Activated CD8-positive, alpha-beta T cell treated with anti-CD3 and anti-CD28 coated beads for 36 hours (primary cell): ENCODE measurements at regions not wholly inside any gene's neighbourhood (a gene's known extent, or its start where the extent isn't known, plus 50 kb on each side); places are given as distances from the start of the nearest gene placed in this dataset.

Experiments
- ATAC-seq: fragments of 200-7000 bp; cut with Tn5 transposase; one replicate; pipeline ENCODE4 v1.10.0; 2021; ENCODE audit warnings: mild to moderate bottlenecking, moderate library complexity
- CTCF ChIA-PET: fragments of 350-600 bp; sonication (Branson Sonifier 250); formaldehyde crosslinking; loops from one replicate; lab custom pipeline; 2021; ENCODE audit warnings: antibody characterized with exemption; lab: Charles Lee
- POLR2A ChIA-PET: fragments of 350-600 bp; sonication (Branson Sonifier 250); formaldehyde crosslinking; loops from one replicate; lab custom pipeline; 2021; ENCODE audit warnings: antibody characterized with exemption; lab: Charles Lee
- DNase-seq: peaks from one replicate; pipeline ENCODE4 v3.0.0-alpha.2; 2020
- H3K27ac Mint-ChIP-seq: one replicate; pipeline ENCODE4 v1.8.0; 2021; ENCODE audit warnings: mild to moderate bottlenecking, mixed read lengths
- H3K27me3 Mint-ChIP-seq: one replicate; pipeline ENCODE4 v1.8.0; 2021; ENCODE audit warnings: mixed read lengths
- H3K36me3 Mint-ChIP-seq: one replicate; pipeline ENCODE4 v1.8.0; 2021; ENCODE audit warnings: low read depth, mixed read lengths
- H3K4me1 Mint-ChIP-seq: one replicate; pipeline ENCODE4 v1.8.0; 2021; ENCODE audit warnings: low read depth, mixed read lengths
- H3K4me3 Mint-ChIP-seq: one replicate; pipeline ENCODE4 v1.8.0; 2021; ENCODE audit warnings: mild to moderate bottlenecking, moderate library complexity, mixed read lengths
- H3K9me3 Mint-ChIP-seq: one replicate; pipeline ENCODE4 v1.8.0; 2021; ENCODE audit warnings: mixed read lengths
- CTCF ChIP-seq: fragments of 200-600 bp; IDR thresholded peaks from one replicate; pipeline ENCODE4 v1.8.0; 2022; ENCODE audit warnings: antibody characterized with exemption, mild to moderate bottlenecking
- intact Hi-C: fragments of 100-400 bp; cut with micrococcal nuclease; formaldehyde crosslinking; loops from one replicate; pipeline ENCODE4 v1.10.0; 2022

DNA sequence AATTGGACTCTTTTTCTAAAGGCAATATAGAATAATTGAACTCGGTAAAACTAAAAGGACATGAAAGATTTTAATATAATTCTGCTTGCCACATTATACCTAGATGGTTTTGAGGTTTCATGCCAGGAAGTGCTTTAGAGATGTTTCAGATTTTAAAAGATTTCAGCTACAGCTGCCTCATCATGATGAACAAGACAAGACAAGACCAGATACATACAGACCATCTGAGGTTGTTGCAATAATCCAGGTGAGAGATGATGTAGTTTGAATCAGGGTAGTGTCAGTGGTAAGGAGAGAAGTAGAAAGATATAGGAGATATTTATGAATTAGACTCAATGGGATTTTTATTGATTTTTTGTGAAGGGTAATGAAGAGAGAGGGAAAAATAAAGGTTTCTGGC lies 374.3 kb upstream of the HSF2 start:
- Mint-ChIP-seq H3K27ac (no peak overlapping the region), H3K27me3 (peaks cover 3% of the 10 kb centered on the region), H3K36me3 (no peaks in the 10 kb centered on the region), H3K4me1 (peaks cover 4% of the 10 kb centered on the region), H3K4me3 (no peak overlapping the region), H3K9me3 (no peaks in the 10 kb centered on the region)
- no peak for DNase-seq
- no peak for ATAC-seq
- intact Hi-C loops, result no loop called here
- TF ChIP-seq CTCF, result no peak
- POLR2A ChIA-PET, result no interaction called here
- CTCF ChIA-PET, result no interaction called here

- peaks cover 4% of the 10 kb centered on the region for H3K4me1 Mint-ChIP-seq
- POLR2A ChIA-PET, result no interaction called here
- H3K9me3 Mint-ChIP-seq, result no peaks in the 10 kb centered on the region
- ATAC-seq (no peak), DNase-seq (no peak)
- CTCF ChIA-PET, result no interaction called here
- no peak overlapping the region for H3K4me3 Mint-ChIP-seq
- TF ChIP-seq CTCF, result no peak
- intact Hi-C loops, result no loop called here
- no peak overlapping the region for H3K27ac Mint-ChIP-seq
- no peaks in the 10 kb centered on the region for H3K36me3 Mint-ChIP-seq
- peaks cover 3% of the 10 kb centered on the region for H3K27me3 Mint-ChIP-seq
Measured at GRCh38 chr6:122026582-122027369, 372.7 kb upstream of the HSF2 start.

- no peaks in the 10 kb centered on the region for H3K9me3 Mint-ChIP-seq
- no peak overlapping the region for H3K27ac Mint-ChIP-seq
- intact Hi-C loops, result no loop called here
- ATAC-seq (no peak), DNase-seq (no peak)
- no peak overlapping the region for H3K4me3 Mint-ChIP-seq
- TF ChIP-seq CTCF, result no peak
- H3K27me3 Mint-ChIP-seq, result peaks cover 3% of the 10 kb centered on the region
- CTCF ChIA-PET, result no interaction called here
- no peaks in the 10 kb centered on the region for H3K36me3 Mint-ChIP-seq
- H3K4me1 Mint-ChIP-seq, result peaks cover 4% of the 10 kb centered on the region
- POLR2A ChIA-PET, result no interaction called here
Measured at GRCh38 chr6:122028933-122029522, 370.4 kb upstream of the HSF2 start.

DNA sequence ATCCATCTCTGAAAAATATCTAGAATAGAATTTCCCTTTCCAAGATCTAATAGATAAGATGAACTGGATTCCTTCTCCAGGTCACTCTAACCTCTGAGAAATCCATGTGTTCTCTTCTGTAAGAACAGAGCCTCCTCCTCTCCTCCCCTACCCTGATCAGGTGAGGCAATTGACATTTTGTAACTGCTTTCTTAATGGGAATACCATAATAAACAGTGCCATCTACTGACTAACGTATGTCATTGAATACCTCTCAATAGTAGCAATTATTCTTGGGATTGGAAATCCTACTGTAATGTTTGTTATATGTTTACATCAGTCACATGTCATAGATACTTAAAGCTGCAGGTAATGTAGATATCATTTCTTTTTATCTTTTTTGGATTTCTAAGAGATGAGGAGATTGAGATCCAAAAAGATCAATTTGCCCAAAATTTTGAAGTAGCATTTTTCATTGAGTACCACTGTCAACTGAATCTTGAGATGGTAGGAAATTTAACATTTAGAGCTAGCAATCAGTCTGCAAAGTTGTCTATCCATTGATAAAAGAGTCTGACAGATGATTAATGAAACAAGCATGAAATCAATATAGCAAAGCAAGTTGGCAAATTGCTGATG lies 365.8 kb upstream of the HSF2 start:
- intact Hi-C loops, result loop anchor here (10.0 kb wide), 2 partner anchors 599 to 979 kb away; partner anchors contain the start of gene GJA1
- Mint-ChIP-seq H3K27ac (no peak overlapping the region), H3K9me3 (no peaks in the 10 kb centered on the region), H3K4me3 (no peak overlapping the region), H3K36me3 (no peaks in the 10 kb centered on the region), H3K27me3 (peaks cover 1% of the 10 kb centered on the region), H3K4me1 (no peaks in the 10 kb centered on the region)
- peak; percentile 59 for TF ChIP-seq CTCF
- POLR2A ChIA-PET, result no interaction called here
- DNase-seq, result no peak
- ATAC-seq, result peak; percentile 74
- CTCF ChIA-PET, result interaction anchor here (0.7 to 1.2 kb wide), 5 partner anchors 14 to 976 kb away, joined by 3 to 5 read pairs (median 3); no protein-coding TSS in a partner anchor

- Mint-ChIP-seq H3K27me3 (peaks cover 2% of the 10 kb centered on the region), H3K4me3 (no peak overlapping the region)
Measured at GRCh38 chr6:122035173-122035572, 364.3 kb upstream of the HSF2 start.

More at GRCh38 chr6:122035173-122035572, 364.3 kb upstream of the HSF2 start:
- DNase-seq, result no peak
- Mint-ChIP-seq H3K4me1 (no peaks in the 10 kb centered on the region), H3K27ac (no peak overlapping the region), H3K9me3 (no peaks in the 10 kb centered on the region), H3K36me3 (no peaks in the 10 kb centered on the region)
- TF ChIP-seq CTCF, result no peak
- ATAC-seq, result no peak
- intact Hi-C loops, result loop anchor here (10.0 kb wide), 2 partner anchors 600 to 980 kb away; partner anchors contain the start of gene GJA1
- CTCF ChIA-PET, result no interaction called here
- POLR2A ChIA-PET, result no interaction called here
